Stimulated activated CD4-positive, alpha-beta T cell treated with anti-CD3 and anti-CD28 coated beads, Interleukin-15, amount 100 ng/mL, for 48 hours (primary cell): ENCODE measurements at regions not wholly inside any gene's neighbourhood (a gene's known extent, or its start where the extent isn't known, plus 50 kb on each side); places are given as distances from the start of the nearest gene placed in this dataset.
"Not testable (repeated sequence)": the region's sequence is repeated elsewhere in the genome, so short reads cannot be mapped to it uniquely, and the experiment has no call there.

Experiments used
- DNase-seq, 2 donors: peaks; one replicate each; pipeline ENCODE4 v3.0.0-alpha.2; 2020; ENCODE audit warnings: low read depth in 2 of 2

DNA sequence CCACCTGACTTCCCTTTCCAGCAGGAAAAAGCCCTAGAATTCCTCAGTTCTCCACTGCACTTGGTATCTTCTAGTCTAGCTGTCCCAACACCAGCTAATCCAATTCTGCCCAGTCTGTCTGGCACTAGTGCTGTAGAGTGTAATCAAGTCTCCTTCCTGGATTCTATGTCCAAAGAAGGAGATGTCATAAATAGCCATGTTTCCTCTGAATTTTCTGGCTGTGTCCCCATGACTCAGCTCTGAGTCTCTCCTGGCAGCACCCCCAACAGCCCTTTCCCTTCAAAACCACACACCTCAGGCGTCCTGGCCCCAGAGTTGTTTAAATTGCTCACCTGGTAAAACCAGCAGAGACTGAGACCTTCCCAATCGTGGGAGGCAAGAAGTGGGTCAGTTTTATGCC is 197.2 kb downstream of the GRXCR1 start:
- DNase-seq = no peak

DNA sequence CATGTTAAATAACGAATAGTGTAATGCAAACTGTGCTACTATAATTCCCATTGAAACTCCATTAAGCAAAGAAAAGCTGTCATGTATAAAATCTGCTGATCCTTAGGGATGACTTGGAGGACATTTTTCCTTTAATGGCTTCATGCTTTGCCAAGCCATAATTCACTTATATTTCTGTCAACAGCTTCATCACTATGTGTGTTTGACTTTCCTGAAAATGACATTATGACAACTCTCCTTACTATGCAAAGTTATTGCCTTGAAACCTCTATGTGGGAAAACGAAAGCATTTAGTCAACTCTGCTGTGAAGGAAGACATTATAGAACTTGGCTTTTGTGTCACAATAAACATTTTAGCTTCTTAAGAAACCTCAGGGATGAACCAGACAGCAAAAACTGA is 210.5 kb downstream of the GRXCR1 start:
- DNase-seq = no peak

DNA sequence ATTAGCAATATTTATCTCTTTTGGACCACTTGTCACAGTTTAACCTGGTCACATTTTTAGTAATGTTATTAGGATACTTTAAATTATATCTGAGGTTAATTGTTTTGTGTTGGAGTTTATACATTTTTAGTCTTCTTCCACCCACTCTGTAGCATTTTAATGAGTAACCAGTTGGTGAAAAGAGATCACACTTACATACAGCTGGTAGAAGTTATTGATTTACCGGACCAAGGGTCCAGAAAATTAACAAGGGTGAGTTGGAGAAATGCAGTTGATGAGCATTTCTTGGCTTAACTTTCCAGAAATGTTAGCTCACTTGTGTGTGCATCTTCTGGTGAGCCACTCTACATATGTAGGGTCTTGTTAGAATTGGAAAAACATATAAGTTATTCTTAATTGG is 219.6 kb downstream of the GRXCR1 start:
- DNase-seq = no peak

DNA sequence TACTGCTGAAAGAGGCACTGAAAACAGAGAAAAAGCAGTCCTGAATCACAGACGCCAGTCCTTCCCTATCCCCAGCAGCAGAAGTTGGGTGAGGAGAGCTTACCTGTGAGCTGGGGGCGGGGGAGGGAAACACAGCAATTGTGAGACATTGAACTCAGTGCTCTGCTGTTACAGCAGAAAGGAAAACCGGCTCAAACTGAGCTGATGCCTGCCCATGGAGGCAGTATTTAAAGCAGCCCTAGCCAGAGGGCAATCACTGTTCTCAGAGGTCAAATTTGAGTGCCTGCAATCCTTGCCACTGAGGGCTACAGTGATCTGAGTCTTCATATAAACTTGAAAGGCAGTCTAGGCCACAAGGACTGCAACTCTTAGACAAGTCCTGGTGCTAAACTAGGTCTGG is 220.7 kb downstream of the GRXCR1 start:
- DNase-seq = no peak

DNA sequence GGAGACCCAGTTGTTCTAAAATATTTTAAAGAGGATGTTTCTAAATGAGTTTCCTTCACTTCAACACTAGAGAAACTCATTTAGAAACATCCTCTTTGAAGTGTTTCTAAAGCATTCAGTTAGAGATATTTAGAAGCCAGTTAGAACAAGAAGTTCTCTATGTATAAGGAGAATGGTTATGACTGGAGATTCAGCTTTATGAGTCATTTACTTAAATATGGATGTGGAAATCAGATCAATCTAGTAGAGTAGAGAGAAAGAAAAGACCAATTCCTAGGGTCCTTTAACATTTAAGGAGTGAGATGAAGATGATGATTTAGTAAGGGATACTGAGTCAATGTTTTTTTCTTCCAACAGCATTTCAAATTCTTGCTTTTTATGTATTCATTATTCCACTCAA is 234.1 kb downstream of the GRXCR1 start:
- DNase-seq = no peak

DNA sequence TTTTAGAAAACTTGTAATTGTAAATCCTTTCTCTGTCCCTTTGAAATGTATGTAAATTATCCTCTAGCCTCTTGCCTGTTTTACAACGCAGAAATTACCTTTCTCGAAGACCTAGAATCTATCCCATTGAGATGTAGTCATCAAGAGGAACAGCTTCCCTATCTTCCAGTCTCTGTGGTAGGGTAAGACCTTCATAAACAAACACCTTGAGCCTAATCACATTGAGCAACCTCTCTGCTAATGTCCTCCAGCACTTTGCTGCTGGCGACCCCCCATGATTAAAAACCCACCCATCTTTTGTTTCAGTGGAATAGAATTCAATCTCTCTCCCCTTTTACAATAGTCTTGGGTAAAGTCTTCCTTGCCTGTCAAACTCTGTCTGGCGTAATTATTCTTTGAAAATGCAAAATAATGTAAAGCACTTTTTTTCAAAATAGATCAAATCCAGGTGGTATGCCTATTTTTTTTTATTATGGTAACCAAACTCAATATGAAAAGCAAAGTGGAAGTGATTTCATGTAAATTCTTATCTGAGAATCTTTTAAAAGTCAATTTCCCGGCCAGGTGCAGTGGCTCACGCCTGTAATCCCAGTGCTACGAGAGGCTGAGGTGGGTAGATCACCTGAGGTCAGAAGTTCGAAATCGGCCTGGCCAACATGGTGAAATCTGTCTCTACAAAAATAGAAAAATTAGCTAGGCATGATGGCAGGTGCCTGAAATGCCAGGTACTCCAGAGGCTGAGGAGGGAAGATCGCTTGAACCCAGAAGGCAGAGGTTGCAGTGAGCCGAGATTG is 237.9 kb downstream of the GRXCR1 start:
- DNase-seq = no peak

DNA sequence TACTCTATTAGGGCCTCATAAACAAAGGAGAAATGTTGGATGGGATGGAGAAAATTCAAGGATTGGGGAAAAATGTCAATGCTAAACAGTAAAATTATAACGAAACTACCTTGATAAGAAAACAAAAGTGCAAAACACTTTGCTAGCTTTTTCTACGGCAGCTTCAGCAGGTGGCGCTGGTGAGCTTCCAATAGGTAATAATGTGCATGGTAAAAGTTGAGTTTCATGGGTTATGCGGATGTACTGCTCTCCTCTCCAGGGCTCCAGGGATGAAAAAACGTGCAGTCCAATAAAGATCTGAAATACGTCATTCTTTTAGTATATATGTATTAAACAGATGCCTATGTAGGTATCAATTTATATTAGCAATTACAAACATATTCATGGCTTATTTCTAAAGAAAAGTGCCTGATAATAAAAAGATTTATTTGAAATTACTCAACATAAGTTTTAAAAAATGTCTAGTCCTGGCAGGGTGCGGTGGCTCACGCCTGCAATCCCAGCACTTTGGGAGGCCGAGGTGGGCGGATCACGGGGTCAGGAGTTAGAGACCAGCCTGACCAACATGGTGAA is 239.6 kb downstream of the GRXCR1 start:
- peak; percentile 4 to 18 for DNase-seq

DNA sequence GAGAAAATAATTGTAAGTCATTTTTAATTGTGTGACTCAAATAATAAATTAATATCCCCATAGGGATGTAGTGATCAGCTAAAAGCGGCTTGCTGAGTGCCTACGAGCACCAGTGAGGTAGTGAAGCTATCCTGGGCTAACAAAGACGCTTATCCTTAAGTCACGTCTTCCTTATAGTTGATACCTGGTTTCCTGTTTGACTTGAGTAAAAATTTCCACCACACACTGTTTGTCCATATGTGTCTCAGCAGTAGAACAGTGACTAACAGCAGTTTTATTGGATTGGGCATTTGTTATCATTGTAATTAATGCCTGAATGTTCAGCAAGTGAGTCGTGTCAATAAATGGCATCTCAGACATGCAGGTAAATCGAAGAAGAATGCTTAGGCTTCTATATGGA is 241.1 kb downstream of the GRXCR1 start:
- DNase-seq = no peak

DNA sequence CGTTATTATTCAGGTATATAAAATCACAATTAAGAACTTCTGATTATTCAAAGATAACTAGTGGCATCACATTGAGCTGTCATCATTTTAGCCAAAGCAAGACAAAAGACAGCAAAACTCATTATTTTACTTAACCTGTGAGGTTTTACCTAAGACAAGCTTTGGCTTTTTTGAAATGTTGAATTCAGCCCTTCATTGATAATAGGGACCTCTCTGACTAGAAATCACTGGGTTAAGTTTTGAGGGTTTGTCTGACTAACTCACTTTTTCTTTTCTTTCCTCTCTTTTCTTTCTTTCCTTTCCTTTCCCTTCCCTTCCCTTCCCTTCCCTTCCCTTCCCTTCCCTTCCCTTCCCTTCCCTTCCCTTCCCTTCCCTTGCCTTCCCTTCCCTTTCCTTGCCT is 244.2 kb downstream of the GRXCR1 start:
- DNase-seq = no peak

DNA sequence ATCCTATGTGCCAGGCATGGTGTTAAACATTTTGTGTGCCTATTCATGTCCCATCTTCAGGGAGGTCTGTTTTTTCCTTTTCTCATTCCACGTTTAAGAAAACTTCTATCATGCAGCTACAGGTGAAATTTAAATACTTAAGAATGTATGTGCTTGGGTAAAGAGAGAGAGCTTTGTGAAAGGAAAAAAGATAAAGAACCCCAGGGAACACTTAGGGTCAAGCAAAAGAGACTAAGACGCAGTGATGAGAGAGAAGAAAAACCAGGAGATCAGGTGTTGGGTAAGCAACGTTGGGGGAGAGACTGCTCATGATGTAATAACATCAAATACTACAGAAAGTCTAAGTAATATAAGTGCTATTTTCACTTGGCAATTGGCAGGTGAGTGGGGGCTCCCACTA is 253.7 kb downstream of the GRXCR1 start:
- no peak for DNase-seq

DNA sequence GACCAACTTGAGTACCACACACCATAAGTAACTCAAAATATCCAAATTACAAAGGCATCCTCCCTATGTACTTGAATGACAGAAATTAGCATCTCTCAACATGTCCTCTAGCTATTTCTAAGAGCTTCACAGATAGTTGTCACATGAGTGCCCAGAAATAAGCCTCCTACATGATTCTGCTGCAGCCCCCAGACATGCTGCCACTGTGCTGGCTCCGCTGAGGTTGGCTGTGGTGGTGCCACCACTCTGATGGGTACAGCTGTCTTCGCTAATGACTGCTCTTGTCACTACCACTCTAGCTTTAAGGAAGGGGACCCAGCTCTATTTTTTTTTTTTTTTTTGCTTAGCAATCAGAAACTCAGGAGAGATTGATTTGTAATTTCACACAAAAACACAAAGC is 256.0 kb downstream of the GRXCR1 start:
- no peak for DNase-seq

DNA sequence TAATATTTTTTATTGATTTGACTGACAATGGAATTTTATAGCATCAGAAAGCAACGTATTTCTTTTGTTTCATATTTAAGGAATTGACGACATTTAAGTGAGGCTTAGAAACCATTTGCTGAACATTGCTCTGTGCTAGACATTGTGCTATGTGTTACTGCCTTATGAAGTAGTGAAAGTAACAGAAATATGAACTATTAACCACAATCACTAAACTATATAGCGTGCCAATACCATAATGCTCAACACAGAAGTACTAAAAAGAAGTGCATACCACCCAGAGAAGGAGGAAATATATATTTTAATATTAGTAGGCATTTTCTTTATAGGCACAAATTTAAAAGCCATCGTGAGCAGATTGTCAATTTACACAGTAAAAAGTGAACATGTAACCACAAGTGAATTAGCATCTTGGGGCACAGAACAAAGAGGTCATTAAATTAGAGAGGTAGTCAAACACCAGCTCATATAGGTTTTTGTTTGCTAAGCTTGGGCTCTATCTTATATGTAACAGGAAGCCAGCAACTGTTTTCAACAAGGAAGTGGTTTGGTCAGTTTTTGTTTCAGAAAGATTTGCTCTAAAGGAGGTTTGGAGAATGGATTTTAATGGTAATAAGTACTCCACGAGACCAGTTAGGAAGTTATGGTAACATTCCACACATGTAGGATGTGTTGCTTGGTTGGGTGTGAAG is 270.7 kb downstream of the GRXCR1 start:
- no peak for DNase-seq

DNA sequence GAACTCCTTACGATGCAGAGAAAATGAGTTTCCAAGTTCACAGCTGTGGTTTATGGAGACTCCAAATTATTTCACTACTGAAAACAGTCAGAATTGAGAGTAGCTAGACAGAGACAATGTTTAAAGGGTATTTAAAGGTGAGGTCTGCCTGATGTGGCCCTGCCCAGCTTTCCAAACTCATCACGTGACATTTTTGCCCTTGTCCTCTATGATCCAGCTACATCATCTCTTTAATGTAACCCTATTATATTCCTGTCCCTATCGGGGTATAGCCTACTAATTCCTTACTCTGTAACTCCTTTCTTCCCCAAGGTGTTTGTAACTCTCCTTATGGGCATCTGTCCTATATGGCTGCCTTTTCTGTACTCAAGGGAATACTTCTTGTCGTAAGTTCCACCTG is 297.2 kb downstream of the GRXCR1 start:
- DNase-seq = no peak

DNA sequence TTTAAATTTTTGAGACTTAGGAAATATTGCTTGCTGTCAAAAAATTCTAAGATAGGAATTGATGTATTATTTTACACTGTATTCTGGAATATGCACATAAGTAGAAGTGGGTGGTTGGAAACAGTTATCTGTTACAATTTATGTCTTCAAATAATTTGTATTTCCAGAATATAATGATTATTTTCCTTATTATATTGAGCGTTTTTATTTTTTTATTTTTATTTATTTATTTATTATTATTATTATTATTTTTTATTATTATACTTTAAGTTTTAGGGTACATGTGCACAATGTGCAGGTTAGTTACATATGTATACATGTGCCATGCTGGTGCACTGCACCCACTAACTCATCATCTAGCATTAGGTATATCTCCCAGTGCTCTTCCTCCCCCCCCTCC is 320.1 kb downstream of the GRXCR1 start:
- not testable (repeated sequence) for DNase-seq

DNA sequence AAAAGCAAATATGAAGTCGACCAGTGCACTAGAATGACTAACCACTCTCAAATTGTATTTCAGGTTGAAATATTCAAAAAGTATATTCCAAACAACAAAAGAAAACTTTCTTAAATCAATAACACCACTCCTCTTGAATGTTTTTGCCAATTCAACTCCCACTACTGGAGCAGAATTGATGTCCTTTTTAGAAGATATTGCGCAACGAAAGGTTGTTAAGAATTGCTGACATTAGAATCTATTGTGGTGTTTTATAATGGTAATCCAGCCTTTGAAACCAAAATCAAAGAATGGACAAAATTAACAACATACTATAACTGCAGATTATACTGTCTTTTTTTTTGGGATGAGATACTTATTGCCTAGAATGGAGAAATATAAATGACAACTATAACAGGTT is 331.3 kb downstream of the GRXCR1 start:
- no peak for DNase-seq

DNA sequence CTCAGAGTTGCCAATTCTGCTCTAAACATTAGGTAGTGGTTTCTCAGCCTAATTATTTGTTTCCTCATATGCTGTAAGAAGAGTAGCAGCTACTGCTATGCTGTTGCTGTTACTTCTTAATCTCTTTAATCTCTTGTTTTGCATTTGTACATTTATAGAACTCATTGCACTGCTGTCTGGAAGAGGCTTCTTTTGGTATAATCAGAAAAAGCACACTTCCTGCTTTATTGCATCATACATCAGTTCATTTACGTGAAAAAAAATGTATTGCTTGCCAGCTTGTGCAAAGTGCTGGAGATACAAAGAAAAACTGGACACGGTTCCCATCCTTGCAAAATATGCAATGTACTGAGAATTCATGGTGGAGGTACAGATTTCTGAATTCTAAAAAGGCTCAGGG is 332.0 kb downstream of the GRXCR1 start:
- DNase-seq = no peak

DNA sequence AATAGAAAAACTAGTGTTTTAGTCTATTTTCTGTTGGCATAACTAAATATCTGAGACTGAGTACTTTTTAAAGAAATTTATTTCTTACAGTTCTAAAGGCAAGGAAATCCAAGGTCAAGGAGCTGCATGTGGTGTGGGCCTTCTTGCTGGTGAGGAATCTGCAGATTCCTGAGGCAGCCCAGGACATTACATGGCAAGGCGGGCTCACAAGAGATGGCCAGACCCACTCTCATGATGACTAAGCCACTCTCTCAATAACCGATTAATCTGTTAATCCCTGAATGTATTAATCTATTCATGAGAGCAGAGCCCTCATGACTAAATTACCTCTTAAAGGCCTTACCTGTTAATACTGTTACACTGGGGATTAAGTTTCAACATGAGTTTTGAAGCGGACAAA is 340.8 kb downstream of the GRXCR1 start:
- no peak for DNase-seq

DNA sequence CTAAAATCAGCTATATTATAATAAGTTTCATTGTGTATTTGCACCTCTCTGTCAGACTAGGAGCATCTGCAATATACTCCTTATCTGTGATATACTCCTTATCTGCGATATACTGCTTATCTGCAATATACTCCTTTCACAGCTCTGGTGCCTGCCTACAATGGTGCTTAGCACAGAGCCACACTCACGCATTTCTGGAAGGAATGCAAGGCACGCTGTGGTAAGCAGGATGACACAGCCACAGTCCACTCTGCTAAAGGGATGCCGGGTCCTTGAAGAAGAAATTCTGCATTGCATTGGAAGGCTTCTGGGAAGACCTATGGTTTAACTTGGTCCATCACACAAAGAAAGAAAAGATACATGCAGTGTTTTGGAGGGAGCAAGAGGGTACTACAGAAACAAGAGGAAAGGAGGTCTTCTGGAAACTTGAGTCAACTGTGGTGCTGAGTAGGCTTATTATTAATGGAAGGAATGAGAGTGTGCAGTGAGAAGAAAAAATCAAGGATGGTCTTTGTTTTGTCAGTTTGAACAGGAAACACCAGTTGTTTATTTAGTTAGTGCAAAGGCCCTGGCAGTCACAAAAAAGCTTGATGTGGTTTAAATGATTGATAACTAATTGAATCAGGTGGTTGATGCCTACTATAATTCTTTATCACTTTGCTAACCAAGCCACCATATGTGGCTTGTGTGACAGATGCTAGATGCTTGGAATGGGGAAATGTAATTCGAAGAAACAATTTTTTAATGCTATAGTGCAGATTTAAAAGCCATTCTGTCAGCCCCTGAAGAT is 342.3 kb downstream of the GRXCR1 start:
- DNase-seq = no peak

DNA sequence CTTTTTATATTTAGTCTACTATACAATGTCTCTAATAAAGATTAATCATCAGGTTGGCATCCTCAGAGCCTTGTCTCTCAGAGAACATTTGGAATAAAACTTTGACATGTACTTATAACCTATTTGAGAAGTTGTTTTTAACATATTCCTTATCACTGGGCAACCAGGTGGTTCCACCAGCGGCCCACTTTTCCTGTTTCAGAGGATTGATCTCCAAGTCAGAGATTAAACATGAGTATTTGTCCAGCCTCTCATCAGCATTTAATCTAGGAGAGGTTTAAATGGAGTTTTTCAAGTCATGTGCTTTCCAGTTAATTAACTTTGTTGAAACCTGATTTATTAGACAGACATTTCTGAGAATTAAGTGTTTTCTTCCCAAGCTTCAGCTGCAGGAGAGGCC is 345.5 kb downstream of the GRXCR1 start:
- no peak for DNase-seq

DNA sequence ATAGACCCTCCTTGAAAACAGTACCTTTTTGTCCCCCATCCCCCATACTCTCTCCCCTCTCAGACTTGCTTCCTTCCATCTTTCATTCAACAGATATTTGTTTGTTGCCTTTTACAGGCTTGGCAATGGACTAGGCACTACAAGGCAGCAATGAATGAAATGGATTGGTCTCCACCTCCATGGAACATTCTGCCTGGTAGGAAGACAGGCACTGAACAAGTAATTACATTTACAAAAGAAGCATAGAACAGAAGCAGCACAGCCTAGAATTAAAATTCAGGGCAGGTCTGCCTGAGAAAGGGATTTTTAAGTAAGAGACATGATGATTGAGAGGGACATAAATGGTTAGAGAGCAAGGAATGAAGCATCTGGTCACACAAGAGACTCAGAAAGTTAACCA is 346.1 kb downstream of the GRXCR1 start:
- DNase-seq = no peak

DNA sequence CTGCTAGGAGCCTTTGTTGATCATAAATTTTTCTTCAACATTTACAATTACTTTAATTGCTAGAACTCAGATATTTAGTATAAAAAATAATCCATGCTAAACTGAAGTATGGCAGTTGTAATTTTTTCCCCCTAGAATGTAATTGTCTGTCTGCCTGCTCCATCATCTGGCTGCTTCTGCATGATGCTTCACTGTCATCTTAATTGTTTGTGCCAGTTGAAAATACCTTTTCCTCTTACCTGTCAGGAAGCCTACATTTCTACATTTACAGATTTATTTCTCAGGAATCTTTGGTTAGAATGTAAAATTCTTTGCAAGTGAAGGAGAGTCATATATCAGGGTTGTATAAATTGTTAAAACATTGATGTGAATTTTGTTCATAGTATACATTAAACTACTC is 348.6 kb downstream of the GRXCR1 start:
- DNase-seq = no peak

DNA sequence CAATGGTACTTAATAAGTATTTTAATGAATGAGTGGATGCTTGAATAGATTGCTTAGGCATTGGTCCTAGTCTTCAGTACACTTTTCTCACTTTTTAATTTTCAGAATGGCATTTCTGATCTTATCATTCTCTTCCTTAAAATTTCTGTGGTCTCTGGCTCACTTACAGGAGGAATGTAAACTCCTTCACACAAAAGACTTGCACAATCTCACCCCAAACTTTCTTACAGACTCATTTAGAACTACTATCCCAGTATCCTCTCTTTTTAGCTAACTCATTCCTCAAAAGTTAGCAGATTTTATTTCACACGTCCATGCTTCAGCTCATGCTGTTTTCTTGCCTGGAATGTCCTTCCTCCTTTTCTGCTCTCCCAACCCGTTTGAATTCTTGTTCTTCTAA is 350.1 kb downstream of the GRXCR1 start:
- DNase-seq = no peak
